NT2/D1 (cell line): ENCODE measurements at regions not wholly inside any gene's neighbourhood (a gene's known extent, or its start where the extent isn't known, plus 50 kb on each side); places are given as distances from the start of the nearest gene placed in this dataset.

Source experiments
- DNase-seq: peaks from one replicate; pipeline ENCODE4 v3.0.0-alpha.2; 2011; ENCODE audit warnings: low read depth, low spot score
- H3K27me3 ChIP-seq: 2 replicates; pipeline ENCODE4 v1.6.0; 2011; ENCODE audit warnings: mild to moderate bottlenecking; ENCODE audit not compliant: insufficient read length, insufficient read depth
- H3K36me3 ChIP-seq: 2 replicates; pipeline ENCODE4 v1.6.1; 2011; ENCODE audit warnings: mild to moderate bottlenecking, low read length, mixed read lengths; ENCODE audit not compliant: insufficient read depth, insufficient read length
- H3K4me1 ChIP-seq: 2 replicates; pipeline ENCODE4 v1.5.1; 2011; ENCODE audit not compliant: insufficient read depth, insufficient read length
- H3K4me3 ChIP-seq: 2 replicates; pipeline ENCODE4 v1.5.1; 2011; ENCODE audit warnings: low read depth; ENCODE audit not compliant: insufficient read length
- H3K9ac ChIP-seq: 2 replicates; pipeline ENCODE4 v1.6.0; 2011; ENCODE audit warnings: low read depth; ENCODE audit not compliant: insufficient read length
- H3K9me3 ChIP-seq: 2 replicates; pipeline ENCODE4 v1.5.1; 2011; ENCODE audit warnings: mild to moderate bottlenecking, low read length; ENCODE audit not compliant: insufficient read depth
- SUZ12 ChIP-seq: IDR thresholded peaks from 2 replicates; pipeline ENCODE4 v1.6.1; 2011; ENCODE audit not compliant: insufficient read length, insufficient read depth; ENCODE audit errors: extremely low read depth
- YY1 ChIP-seq: IDR thresholded peaks from 2 replicates; pipeline ENCODE4 v1.6.1; 2011; ENCODE audit not compliant: insufficient read length, insufficient read depth
- ZNF274 ChIP-seq: IDR thresholded peaks from 2 replicates; pipeline ENCODE4 v1.6.1; 2011; ENCODE audit warnings: mild to moderate bottlenecking, low read depth, low read length

- TF ChIP-seq ZNF274 (no peak), SUZ12 (no peak), YY1 (no peak)
- Histone ChIP-seq H3K9ac (no peak overlapping the region), H3K9me3 (no peaks in the 10 kb centered on the region), H3K4me3 (no peak overlapping the region), H3K27me3 (no peaks in the 10 kb centered on the region), H3K36me3 (no peaks in the 10 kb centered on the region), H3K4me1 (no peaks in the 10 kb centered on the region)
- DNase-seq, result no peak
Measured at GRCh38 chr4:189362364-189362763, 578.3 kb upstream of the FRG1 start.

DNA sequence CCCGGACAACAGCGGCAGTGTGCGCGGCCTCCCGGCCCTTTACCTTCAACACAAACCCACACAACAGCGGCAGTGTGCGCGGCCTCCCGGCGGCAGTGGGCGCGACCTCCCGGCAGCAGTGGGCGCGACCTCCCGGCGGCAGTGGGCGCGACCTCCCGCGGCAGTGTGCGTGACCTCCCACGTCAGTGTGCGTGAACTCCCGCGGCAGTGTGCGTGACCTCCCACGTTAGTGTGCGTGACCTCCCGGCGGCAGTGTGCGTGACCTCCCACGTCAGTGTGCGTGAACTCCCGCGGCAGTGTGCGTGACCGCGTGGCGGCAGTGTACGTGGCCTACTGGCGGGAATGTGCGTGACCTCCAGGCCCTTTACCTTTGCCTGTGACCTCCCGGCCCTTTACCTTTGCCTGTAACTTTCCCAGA, 576.6 kb upstream of the FRG1 start:
- no peak for DNase-seq
- H3K9me3 ChIP-seq, result no peaks in the 10 kb centered on the region
- H3K9ac ChIP-seq, result no peak overlapping the region
- H3K27me3 ChIP-seq, result no peaks in the 10 kb centered on the region
- TF ChIP-seq YY1 (no peak), SUZ12 (no peak), ZNF274 (no peak)
- no peaks in the 10 kb centered on the region for H3K36me3 ChIP-seq
- no peaks in the 10 kb centered on the region for H3K4me1 ChIP-seq
- H3K4me3 ChIP-seq, result no peak overlapping the region

DNA sequence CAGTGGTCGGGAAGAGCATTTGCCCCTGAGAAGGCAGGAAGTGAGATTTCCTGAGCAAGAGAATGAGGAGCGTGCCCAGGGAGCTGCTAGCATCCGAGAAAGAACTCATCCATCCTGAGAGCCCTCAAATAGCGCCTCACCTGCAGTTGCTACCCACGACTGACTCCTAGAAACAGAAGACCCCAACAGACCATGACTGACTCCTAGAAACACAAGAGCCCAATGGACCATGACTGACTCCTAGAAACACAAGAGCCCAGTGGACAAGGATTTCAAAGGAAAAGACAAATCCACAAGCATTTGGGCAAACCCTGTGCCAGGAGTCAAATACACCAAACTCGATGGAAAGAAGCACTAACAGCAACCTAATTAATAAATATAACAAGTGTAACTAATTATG, 575.2 kb upstream of the FRG1 start:
- H3K4me3 ChIP-seq, result no peak overlapping the region
- no peaks in the 10 kb centered on the region for H3K36me3 ChIP-seq
- no peak for TF ChIP-seq SUZ12
- no peak for TF ChIP-seq ZNF274
- no peak for TF ChIP-seq YY1
- H3K9me3 ChIP-seq, result no peaks in the 10 kb centered on the region
- no peak overlapping the region for H3K9ac ChIP-seq
- no peaks in the 10 kb centered on the region for H3K4me1 ChIP-seq
- no peak for DNase-seq
- H3K27me3 ChIP-seq, result no peaks in the 10 kb centered on the region

DNA sequence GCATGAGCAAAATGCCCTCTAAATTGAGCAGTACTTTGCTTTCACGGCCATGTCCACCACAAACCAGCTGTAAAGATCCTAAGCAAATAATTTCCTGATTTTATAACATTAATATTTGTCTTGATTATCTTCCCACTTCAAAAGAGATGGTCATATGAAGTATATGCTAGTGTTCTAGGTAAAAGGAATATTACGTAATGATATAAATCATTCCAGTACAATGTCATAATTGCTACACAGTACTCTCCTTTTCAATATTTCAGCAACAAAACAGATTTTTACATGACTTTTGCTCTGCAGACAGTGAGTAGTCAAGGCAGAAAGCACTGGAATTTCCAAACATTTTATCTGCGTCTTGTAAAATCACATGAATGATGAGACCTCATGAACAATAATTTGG, 572.8 kb upstream of the FRG1 start:
- H3K4me1 ChIP-seq, result no peaks in the 10 kb centered on the region
- TF ChIP-seq YY1, result no peak
- no peak for TF ChIP-seq ZNF274
- TF ChIP-seq SUZ12, result no peak
- H3K36me3 ChIP-seq, result no peaks in the 10 kb centered on the region
- H3K27me3 ChIP-seq, result no peaks in the 10 kb centered on the region
- H3K9me3 ChIP-seq, result no peaks in the 10 kb centered on the region
- H3K9ac ChIP-seq, result no peak overlapping the region
- no peak overlapping the region for H3K4me3 ChIP-seq
- no peak for DNase-seq

- H3K4me3 ChIP-seq, result no peak overlapping the region
- TF ChIP-seq YY1 (no peak), SUZ12 (no peak), ZNF274 (no peak)
- no peaks in the 10 kb centered on the region for H3K4me1 ChIP-seq
- no peaks in the 10 kb centered on the region for H3K36me3 ChIP-seq
- H3K9ac ChIP-seq, result no peak overlapping the region
- no peak for DNase-seq
- H3K9me3 ChIP-seq, result no peaks in the 10 kb centered on the region
- H3K27me3 ChIP-seq, result no peaks in the 10 kb centered on the region
Measured at GRCh38 chr4:189374176-189374575, 566.5 kb upstream of the FRG1 start.

DNA sequence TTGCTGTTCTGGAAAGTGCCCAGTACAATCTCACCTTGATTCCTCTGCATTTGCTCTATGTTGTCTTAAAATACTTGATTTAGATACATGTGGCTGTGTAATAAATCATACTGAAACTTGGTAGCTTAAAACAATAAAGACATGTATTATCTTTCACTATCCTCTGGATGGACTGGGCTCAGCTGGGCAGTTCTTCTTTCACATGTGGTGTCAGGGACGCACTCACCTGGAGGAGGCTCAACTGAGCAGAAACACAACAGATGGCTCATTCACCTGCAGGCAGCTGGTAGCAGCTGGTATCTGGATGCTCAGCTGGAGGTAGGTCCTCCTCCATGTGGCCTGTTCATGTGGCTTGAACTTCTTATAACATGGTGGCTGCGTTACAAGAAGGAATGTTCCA, 563.8 kb upstream of the FRG1 start:
- TF ChIP-seq SUZ12, result no peak
- TF ChIP-seq ZNF274, result no peak
- TF ChIP-seq YY1, result no peak
- Histone ChIP-seq H3K9ac (no peak overlapping the region), H3K9me3 (no peaks in the 10 kb centered on the region), H3K36me3 (no peaks in the 10 kb centered on the region), H3K4me1 (no peaks in the 10 kb centered on the region), H3K27me3 (no peaks in the 10 kb centered on the region), H3K4me3 (no peak overlapping the region)
- DNase-seq, result no peak

GRCh38 chr4:189377569-189377968, 563.1 kb upstream of the FRG1 start:
- no peak for DNase-seq
- Histone ChIP-seq H3K4me3 (no peak overlapping the region), H3K9ac (no peak overlapping the region), H3K4me1 (no peaks in the 10 kb centered on the region), H3K9me3 (no peaks in the 10 kb centered on the region), H3K27me3 (no peaks in the 10 kb centered on the region), H3K36me3 (no peaks in the 10 kb centered on the region)
- TF ChIP-seq SUZ12 (no peak), YY1 (no peak), ZNF274 (no peak)

DNA sequence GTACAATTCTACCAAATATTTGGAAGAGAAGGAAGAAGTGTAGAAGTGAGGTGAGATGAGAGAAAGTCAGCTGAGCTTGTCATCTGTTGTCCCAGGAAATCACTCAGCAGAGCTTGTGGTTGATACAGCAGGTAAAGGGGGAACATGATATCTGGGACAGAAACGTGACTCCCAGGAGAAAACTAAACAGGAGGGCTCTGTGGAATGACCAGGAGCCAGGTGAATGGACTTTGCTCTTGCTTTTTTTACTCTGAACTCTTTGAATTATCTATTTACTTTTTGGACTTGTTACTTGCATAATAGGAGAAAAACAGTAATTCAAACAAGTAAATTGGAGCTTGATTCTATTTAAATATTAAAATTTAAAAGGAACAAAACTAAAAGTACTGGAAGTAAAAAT, 555.6 kb upstream of the FRG1 start:
- H3K36me3 ChIP-seq, result no peaks in the 10 kb centered on the region
- TF ChIP-seq ZNF274, result no peak
- TF ChIP-seq YY1, result no peak
- TF ChIP-seq SUZ12, result no peak
- no peak overlapping the region for H3K4me3 ChIP-seq
- no peak overlapping the region for H3K9ac ChIP-seq
- no peaks in the 10 kb centered on the region for H3K4me1 ChIP-seq
- DNase-seq, result no peak
- no peaks in the 10 kb centered on the region for H3K27me3 ChIP-seq
- H3K9me3 ChIP-seq, result no peaks in the 10 kb centered on the region
